Esophagus muscularis mucosa (tissue), 4 donors: ENCODE measurements at regions not wholly inside any gene's neighbourhood (a gene's known extent, or its start where the extent isn't known, plus 50 kb on each side); places are given as distances from the start of the nearest gene placed in this dataset.

Experiments used
- DNase-seq: peaks from one replicate; pipeline ENCODE4 v3.0.0-alpha.2; 2017; ENCODE audit errors: extremely low spot score
- H3K27ac ChIP-seq, 4 donors: fragments of 200-600 bp; sonication (generic); replicated peaks in 1 of 4; 1 replicate in 3 of 4; 2 replicates in 1 of 4; pipeline ENCODE4 v1.5.1; 2016 to 2019; ENCODE audit warnings: mild to moderate bottlenecking in 1 of 4
- H3K27me3 ChIP-seq, 4 donors: fragments of 200-600 bp; sonication (generic); one replicate each; pipeline versions ENCODE4 v1.5.1 to v1.6.0; 2016 to 2019
- H3K36me3 ChIP-seq, 4 donors: fragments of 200-600 bp; sonication (generic); one replicate each; pipeline ENCODE4 v1.5.1; 2016 to 2019
- H3K4me1 ChIP-seq, 4 donors: fragments of 200-600 bp; sonication (generic); one replicate each; pipeline ENCODE4 v1.5.1; 2016 to 2019
- H3K4me3 ChIP-seq, 4 donors: fragments of 200-600 bp; sonication (generic); 1 replicate in 2 of 4; 2 replicates in 2 of 4; pipeline ENCODE4 v1.5.1; 2016 to 2019; ENCODE audit warnings: mild to moderate bottlenecking in 4 of 4, moderate library complexity in 1 of 4
- H3K9me3 ChIP-seq, 4 donors: fragments of 200-600 bp; sonication (generic); 1 replicate in 3 of 4; 2 replicates in 1 of 4; pipeline ENCODE4 v1.5.1; 2016 to 2019
- EP300 ChIP-seq: sonication (generic); formaldehyde crosslinking; IDR thresholded peaks from one replicate; pipeline ENCODE4 v1.6.1; 2017; ENCODE audit warnings: antibody characterized with exemption
- POLR2A ChIP-seq: fragments of 450-650 bp; IDR thresholded peaks from one replicate; pipeline ENCODE4 v1.6.1; 2017; ENCODE audit warnings: antibody characterized with exemption, moderate library complexity, mild to moderate bottlenecking, low read depth
- POLR2AphosphoS5 ChIP-seq, 2 donors: sonication (generic); formaldehyde crosslinking; IDR thresholded peaks; one replicate each; pipeline ENCODE4 v1.6.1; 2017; ENCODE audit warnings: antibody characterized with exemption in 2 of 2
- WGBS: methylation state at CpG from one replicate; pipeline ENCODE4 v1.1.5; 2018; 5-methylcytosine and 5-hydroxymethylcytosine counted together
- intact Hi-C: fragments of 100-400 bp; cut with DNase I; formaldehyde crosslinking; loops from one replicate; pipeline ENCODE4 v1.15.1; 2023
- TF ChIP-seq, protein P1 (sequence below), 3 experiments: fragments of 200-600 bp in 2 of 3; fragments of 450-650 bp in 1 of 3; sonication (generic) in 2 of 3; IDR thresholded peaks; one replicate each; pipeline ENCODE4 v1.5.1; 2017 to 2019; ENCODE audit warnings: antibody characterized with exemption in 3 of 3, mild to moderate bottlenecking in 2 of 3, moderate library complexity in 1 of 3

GRCh38 chrX:67100031-67100884 lies 443.6 kb upstream of the AR start:
- H3K27me3 ChIP-seq = no peaks in the 10 kb centered on the region
- DNase-seq = no peak
- WGBS = 70% methylated on average over 6 of the region's 6 CpGs
- no peak overlapping the region for H3K27ac ChIP-seq
- no peak overlapping the region for H3K4me3 ChIP-seq
- TF ChIP-seq POLR2AphosphoS5 (IDR thresholded peaks at IDR 0.05) (no peak), EP300 (no peak), POLR2A (no peak)
- TF ChIP-seq, protein P1, sequence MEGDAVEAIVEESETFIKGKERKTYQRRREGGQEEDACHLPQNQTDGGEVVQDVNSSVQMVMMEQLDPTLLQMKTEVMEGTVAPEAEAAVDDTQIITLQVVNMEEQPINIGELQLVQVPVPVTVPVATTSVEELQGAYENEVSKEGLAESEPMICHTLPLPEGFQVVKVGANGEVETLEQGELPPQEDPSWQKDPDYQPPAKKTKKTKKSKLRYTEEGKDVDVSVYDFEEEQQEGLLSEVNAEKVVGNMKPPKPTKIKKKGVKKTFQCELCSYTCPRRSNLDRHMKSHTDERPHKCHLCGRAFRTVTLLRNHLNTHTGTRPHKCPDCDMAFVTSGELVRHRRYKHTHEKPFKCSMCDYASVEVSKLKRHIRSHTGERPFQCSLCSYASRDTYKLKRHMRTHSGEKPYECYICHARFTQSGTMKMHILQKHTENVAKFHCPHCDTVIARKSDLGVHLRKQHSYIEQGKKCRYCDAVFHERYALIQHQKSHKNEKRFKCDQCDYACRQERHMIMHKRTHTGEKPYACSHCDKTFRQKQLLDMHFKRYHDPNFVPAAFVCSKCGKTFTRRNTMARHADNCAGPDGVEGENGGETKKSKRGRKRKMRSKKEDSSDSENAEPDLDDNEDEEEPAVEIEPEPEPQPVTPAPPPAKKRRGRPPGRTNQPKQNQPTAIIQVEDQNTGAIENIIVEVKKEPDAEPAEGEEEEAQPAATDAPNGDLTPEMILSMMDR (IDR thresholded peaks at IDR 0.05) = no peak
- H3K9me3 ChIP-seq = no peaks in the 10 kb centered on the region
- H3K4me1 ChIP-seq = no peaks in the 10 kb centered on the region
- intact Hi-C loops = no loop called here
- H3K36me3 ChIP-seq = no peaks in the 10 kb centered on the region

DNA sequence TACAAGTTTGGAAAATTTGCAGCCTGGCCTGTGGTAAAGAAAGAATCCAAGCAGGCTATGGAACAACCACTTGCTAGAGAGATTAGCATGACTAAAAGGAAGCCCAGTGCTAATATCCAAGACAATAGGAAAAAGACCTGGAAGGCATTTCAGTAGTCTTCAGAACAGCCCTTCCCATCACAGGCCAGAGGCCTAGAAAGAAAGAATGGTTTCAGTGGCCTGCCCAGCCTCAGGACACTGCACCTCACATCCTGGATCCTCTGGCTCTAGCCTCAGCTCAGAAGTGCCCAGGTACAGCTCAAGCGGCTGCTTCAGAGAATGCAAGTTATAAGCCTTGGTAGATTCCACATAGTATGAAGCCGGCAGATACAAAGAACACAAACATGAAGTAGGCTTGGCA lies 449.8 kb upstream of the AR start:
- no peaks in the 10 kb centered on the region for H3K4me1 ChIP-seq
- intact Hi-C loops = no loop called here
- no peaks in the 10 kb centered on the region for H3K36me3 ChIP-seq
- H3K9me3 ChIP-seq = no peaks in the 10 kb centered on the region
- TF ChIP-seq EP300 (no peak), POLR2A (no peak), POLR2AphosphoS5 (IDR thresholded peaks at IDR 0.05) (no peak)
- TF ChIP-seq, protein P1 (IDR thresholded peaks at IDR 0.05) = no peak
- WGBS = 93% methylated on average over 2 of the region's 2 CpGs
- no peaks in the 10 kb centered on the region for H3K27me3 ChIP-seq
- H3K4me3 ChIP-seq = no peak overlapping the region
- no peak for DNase-seq
- H3K27ac ChIP-seq = no peak overlapping the region

DNA sequence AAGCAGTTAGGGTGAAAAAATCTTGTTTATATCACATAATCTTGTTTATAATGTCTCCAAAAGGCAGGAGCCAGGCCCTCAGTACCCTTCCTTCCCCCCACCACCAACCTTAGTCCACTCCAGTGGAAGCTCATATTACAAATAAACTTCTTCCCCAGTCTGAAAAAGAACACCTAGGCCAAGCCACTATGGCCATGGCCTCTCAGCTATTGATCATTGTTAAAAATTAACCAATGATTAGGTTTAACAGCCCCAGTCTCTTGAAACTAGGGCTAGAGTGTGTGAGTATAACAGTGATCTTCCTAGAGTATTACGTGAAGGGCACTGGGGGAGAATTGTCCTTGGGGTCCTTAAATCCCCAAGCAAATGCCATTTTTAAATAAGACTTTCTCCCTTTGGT lies 411.9 kb upstream of the EDA2R start:
- intact Hi-C loops = no loop called here
- no peak for DNase-seq
- Histone ChIP-seq H3K9me3 (no peaks in the 10 kb centered on the region), H3K27me3 (no peaks in the 10 kb centered on the region), H3K4me1 (no peaks in the 10 kb centered on the region), H3K27ac (no peak overlapping the region), H3K36me3 (no peaks in the 10 kb centered on the region), H3K4me3 (no peak overlapping the region)
- TF ChIP-seq EP300 (no peak), POLR2A (no peak), POLR2AphosphoS5 (IDR thresholded peaks at IDR 0.05) (no peak)
- TF ChIP-seq, protein P1 (IDR thresholded peaks at IDR 0.05) = no peak
- 65% methylated on average over 1 of the region's 1 CpG for WGBS

- no peak overlapping the region for H3K27ac ChIP-seq
- H3K36me3 ChIP-seq = no peaks in the 10 kb centered on the region
- H3K9me3 ChIP-seq = no peaks in the 10 kb centered on the region
- 24% methylated on average over 2 of the region's 2 CpGs for WGBS
- H3K27me3 ChIP-seq = no peaks in the 10 kb centered on the region
- no peak for DNase-seq
- H3K4me1 ChIP-seq = no peaks in the 10 kb centered on the region
- intact Hi-C loops = no loop called here
- TF ChIP-seq, protein P1 (IDR thresholded peaks at IDR 0.05) = no peak
- no peak for TF ChIP-seq POLR2AphosphoS5 (IDR thresholded peaks at IDR 0.05)
- TF ChIP-seq EP300 = no peak
- TF ChIP-seq POLR2A = no peak
- H3K4me3 ChIP-seq = no peak overlapping the region
Observed at GRCh38 chrX:67044866-67045265, 406.0 kb upstream of the EDA2R start.
